ENCODE measurements at regions not wholly inside any gene's neighbourhood (a gene's known extent, or its start where the extent isn't known, plus 50 kb on each side); places are given as distances from the start of the nearest gene placed in this dataset.

- TF ChIP-seq CTCF (IDR thresholded peaks at IDR 0.05; ENCODE audit: low read length) (no peak), EZH2 (IDR thresholded peaks at IDR 0.05; ENCODE audit: borderline replicate concordance, low read length) (no peak)
Measured at GRCh38 chr10:52499281-52499680, 185.2 kb downstream of the DKK1 start.
